ENCODE measurements at regions not wholly inside any gene's neighbourhood (a gene's known extent, or its start where the extent isn't known, plus 50 kb on each side); places are given as distances from the start of the nearest gene placed in this dataset.
A peak's percentile ranks its signal among the peaks of the same experiment; 100 is the strongest.

DNA sequence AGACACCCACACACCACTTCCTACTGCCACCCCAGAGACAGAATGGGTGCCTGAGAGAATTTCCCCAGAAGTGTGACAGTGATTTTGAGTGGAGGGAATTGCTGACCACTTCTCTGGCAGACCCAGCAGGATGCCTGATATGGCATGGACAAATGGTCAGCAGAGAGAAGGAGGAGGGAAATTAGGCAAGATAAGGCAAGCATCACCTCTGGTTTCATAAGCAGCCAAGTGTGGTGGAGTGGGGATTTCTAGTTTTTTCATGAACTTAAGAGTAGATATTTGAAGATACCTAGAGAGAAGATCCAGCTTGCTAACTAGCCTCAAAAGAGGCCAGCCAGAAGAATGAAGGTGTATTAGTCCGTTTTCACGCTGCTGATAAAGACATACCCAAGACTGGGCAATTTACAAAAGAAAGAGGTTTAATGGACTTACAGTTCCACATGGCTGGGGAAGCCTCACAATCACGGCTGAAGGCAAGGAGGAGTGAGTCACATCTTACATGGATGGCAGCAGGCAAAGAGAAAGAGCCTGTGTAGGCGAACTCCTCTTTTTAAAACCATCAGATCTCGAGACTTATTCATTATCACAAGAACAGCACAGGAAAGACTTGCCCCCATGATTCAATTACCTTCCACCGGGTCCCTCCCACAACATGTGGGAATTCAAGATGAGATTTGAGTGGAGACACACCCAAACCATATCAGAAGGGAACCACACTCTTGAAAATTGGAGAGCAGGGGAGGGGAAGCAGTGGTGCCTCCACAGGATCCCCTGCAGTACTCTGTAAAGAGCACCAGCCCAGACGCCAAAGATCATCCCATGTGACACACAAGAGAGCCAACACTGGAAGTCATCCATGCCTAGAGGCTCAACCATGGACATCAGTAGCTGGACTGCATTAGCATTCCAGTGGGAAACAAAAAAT lies 64.2 kb downstream of the RBM43 start:
- no peak for DNase-seq

- DNase-seq: no peak
Measured at GRCh38 chr2:151193576-151193975, 68.1 kb downstream of the RBM43 start.

- DNase-seq: no peak
Measured at GRCh38 chr2:151192681-151193080, 69.0 kb downstream of the RBM43 start.

DNA sequence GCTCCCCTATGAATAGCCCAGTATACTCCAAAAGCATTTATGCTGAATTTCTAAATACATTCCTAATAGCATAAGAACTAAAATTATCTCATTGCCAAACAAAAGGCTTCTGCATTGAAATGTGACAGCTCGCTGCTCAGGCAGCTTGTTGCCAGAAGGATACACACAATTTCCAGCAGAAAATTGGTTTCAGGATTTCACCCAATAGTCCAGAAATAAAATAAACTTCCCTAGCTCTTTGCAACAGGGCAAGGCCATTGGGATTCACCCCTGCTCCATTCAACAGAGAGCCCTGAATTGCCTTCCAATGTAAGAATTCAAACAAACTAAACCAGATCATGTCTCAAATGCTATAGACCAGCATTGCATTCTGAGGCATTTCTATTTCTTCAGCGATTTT lies 70.7 kb downstream of the RBM43 start:
- no peak for DNase-seq

DNA sequence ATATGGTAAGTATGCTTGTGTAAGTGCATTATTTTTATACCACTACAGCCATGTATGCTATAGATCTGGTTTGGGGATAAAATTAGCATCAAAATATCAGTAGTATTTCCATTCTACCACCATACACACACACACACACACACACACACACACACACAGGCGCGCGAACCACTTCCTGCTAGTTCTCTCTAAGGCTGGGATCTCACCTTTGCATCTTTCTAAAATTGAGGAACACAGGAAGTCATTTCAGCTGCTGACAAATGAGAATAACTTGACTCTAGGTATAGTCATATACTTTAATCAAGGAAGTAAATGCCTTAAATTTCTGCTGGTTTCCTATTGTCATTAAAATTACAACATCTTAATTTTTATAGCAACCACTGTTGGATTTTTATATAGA lies 72.5 kb downstream of the RBM43 start:
- DNase-seq: peak in 1 of 2 donors; percentile 32

DNA sequence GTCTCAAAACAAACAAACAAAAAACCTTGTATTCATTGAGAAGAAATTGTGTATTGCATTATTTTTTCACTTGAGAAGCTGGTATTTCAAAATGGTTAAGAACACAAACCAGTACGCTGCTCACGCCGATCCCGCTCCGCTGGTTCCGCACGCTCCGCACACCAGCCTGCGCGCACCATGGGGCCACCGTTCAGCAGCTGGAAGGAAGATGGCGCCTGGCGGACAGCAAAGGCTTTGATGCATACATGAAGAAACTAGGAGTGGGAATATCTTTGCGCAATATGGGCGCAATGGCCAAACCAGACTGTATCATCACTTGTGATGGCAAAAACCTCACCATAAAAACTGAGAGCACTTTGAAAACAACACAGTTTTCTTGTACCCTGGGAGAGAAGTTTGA lies 75.7 kb downstream of the RBM43 start:
- DNase-seq: no peak

DNA sequence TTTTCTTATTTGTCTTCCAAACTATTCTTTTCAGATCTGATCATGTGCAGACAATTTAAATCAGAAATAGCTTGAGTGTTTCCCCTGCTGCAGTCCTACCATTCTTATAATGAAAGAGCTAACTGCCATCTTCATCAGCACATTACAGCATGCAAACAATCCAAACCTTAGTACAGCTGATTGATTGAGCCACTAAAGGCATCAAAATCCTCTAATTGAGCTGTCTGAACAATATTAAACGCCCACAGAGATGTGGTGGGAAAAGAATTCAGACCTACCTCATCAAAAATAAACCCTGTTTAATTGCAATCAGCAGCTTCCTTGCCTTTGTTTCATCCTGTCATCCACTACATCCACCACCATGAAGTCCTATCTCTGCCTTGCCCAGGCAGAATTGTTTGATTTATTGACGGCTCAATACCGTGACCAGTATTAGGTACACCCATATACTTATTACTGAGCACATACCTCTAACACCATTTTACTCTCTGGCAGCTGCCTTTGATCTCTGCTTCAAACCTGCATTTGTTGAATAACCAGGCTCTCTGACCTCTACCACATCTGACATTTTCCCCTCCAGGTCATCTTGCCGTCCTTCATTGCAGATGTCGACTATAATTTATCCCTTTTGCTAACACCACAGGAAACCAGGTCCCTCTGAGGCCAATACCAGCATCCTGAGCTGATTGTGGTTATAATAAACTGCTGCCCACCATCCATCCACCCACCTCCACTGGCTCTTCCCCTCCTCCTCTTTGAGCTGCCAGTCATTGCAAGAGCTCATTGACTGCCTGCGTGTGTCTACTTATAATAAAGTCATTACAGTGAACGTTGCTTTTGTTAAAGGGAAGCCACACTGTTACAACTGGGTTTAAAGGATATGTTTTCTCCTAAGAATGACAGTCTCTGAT lies 78.5 kb downstream of the RBM43 start:
- no peak for DNase-seq

DNA sequence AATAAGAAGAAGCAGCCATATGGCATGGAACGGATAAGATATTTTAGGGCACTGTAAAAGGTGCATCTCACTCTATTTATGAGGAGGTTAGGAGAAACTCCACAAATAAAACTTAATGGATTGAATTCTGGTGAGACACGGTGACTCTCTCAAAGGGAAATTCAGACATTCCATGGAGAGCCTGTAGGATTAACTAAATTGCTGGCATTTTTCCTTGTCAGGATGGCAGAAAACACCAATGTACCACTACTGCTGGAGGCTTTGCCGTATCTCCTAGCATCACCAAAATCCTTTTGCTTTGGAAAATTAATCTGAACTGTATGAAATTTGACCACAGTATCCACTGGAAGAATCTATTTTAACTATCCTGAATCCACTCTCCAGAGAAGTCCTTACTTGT lies 79.3 kb downstream of the RBM43 start:
- no peak for DNase-seq

DNA sequence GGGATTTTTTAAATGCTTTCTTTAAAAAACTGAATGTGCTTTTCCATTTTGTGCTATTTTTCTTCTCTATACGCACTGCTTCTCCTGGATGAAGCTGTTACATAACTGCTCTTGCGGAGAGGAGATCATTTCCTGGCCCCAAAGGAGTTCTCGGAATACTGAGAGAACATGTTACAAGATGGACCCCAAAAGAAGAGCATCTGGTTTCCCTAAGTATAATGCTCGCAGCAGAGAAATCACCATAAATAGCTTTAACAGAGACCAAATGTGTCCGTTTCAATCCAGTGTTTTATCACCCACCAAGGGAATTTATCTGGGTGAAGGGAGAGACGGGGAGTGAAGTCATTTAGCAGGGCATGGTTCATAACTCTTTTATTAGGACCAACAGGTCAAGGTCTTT lies 80.1 kb downstream of the RBM43 start:
- no peak for DNase-seq

DNA sequence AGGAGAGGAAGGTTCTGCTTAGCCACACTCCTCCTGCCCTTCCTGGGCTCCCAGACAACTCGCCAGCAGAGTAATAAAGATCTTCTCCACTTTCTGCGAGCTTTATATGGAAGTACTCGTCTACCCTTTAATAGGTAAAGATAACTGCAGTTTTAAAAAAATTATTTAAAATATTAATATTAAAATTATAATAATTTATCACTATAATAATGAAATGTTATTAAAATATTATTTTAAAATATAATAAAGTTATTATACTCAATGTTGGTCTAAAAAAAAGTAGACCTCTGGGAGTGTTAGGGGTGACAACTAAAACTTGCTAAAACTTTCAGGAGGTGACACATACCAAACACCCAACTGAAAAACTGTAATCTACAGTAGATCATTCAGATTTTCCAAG lies 81.5 kb downstream of the RBM43 start:
- DNase-seq: no peak

- no peak for DNase-seq
Measured at GRCh38 chr2:151178207-151178606, 83.5 kb downstream of the RBM43 start.

DNA sequence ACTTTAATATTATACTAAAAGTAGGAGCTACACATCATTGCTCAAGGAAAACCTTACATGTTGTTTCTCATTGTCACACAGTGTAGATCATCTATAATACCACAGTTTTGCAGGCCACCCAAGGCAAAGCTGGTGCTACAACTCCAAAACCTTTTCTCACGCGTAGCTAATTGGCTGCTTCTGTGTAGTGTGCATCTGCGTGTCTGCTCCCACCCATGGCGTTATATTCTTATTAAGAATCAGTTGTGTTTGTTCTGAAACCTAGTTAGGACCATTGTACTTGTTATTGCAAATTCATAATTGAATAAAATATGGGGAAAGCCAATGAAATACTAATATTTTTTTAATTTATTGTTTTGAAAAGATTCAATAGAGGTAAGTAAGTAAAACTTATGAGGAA lies 83.9 kb downstream of the RBM43 start:
- DNase-seq: no peak

DNA sequence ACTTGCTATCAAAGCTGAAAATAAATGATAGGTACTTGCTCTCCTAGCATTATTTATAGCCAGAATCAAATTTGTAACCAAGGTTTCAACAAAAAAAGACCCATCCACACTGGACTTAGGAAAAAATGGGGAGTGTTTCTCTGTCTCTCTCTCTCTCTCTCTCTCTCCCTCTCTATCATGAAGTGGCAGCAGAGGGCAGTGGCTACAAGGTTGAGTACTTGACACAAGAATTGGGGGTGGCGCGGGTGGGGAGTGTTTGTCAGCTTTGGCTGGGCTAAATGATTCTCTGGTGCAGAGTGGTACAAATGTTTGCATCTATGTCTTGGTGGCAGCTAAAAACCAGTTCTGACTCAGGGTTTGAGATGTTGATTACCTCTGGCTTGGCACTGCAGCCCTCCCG lies 85.0 kb downstream of the RBM43 start:
- no peak for DNase-seq

DNA sequence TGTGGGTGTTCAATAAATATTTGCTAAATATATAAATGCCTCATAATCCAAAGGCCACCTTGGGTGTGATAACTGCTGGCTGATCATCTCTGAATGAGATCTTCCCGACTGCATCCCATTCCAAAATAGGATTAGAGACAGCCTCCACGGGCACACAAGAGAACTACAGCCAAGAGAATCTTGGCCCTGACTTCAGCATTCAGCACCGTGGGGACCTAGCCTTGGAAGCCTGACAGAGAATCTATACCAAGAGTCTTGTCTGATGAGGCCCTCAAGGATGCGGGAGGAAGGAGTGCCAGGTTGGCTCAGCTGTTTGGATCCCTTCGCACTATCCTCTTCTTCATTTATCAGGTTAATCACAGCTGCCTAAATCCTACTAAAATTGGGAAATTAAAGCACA lies 85.8 kb downstream of the RBM43 start:
- no peak for DNase-seq

GRCh38 chr2:151174127-151174526 lies 87.5 kb downstream of the RBM43 start:
- no peak for DNase-seq

DNA sequence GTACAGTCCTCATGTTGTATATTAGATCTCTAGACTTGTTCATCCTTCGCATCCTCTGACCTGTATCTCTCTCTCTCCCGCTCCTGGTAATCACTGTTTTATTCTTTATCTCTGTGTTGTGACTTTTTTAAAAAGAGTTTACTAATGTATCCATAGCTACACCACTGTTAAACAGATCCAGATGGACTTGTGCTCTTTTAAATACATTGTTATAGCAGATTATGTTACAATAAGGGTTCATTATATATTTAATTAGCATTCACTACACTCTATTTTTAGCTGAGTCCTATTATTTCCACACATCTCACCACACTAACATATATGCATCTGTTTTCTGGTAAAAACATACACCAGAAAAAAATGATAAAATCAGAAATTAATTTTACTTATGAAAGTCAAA lies 90.5 kb downstream of the RBM43 start:
- DNase-seq: no peak

- no peak for DNase-seq
Measured at GRCh38 chr2:151166410-151166809, 95.3 kb downstream of the RBM43 start.

DNA sequence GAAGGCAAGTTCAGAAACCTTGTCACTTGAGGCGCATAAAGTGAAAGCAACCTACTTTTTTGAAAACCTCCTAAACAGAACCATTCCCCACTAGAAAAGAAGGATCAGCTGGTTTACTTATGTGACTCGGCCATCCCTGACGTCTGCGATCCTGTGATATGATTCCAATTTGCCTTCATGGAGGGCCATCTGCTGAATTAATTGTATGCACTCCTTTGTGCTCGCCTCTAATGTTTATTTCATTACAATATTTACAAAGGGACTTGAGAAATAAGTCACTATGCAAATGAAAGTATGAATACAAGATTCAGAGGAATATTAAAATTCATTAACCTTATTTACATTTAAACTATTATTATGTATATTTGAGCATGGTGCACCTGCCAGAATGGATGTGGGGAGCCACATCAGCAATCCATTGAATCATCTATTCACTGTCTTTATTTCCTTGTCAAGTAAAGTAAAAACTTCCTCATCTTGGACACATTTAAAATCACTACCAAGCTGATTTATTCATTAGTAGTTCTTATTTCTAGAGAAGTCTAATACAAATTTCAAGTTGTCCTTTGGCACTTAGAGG lies 96.5 kb downstream of the RBM43 start:
- no peak for DNase-seq

DNA sequence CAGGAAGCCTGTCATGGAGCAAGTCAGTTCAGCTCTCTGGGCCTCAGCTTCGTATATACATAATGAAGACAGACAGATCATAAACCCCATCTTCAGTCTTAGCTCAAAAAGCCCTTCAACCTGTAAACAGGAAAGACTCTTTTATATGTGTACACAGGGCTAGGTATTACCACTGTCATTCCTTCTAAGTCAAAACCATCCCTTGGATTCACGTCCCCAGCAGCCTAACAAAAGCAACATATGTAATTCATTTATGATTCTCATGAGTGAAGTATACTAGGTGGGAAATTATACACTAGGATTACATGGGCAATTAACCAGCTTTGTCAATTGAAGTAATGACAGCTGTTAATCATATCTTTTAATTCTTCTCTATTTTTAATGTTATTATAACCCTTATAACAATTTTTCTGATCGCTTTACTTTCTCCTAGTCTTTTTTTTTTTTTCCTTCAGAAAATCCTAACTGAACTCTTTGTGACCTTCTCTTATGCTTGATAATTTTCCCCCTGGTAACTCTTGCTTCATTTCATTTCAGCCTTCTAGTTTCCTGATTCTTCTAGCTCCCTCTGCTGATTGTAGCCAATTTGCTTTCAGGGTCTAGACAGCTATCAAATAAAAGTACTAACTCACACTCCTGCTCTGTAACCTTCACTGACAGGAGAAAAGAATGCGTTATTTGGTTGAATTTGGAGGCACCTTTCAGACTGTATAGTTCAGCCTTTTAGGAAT lies 99.7 kb downstream of the RBM43 start:
- DNase-seq: no peak

GRCh38 chr2:151159109-151159662 lies 102.5 kb downstream of the RBM43 start:
- no peak for DNase-seq

DNA sequence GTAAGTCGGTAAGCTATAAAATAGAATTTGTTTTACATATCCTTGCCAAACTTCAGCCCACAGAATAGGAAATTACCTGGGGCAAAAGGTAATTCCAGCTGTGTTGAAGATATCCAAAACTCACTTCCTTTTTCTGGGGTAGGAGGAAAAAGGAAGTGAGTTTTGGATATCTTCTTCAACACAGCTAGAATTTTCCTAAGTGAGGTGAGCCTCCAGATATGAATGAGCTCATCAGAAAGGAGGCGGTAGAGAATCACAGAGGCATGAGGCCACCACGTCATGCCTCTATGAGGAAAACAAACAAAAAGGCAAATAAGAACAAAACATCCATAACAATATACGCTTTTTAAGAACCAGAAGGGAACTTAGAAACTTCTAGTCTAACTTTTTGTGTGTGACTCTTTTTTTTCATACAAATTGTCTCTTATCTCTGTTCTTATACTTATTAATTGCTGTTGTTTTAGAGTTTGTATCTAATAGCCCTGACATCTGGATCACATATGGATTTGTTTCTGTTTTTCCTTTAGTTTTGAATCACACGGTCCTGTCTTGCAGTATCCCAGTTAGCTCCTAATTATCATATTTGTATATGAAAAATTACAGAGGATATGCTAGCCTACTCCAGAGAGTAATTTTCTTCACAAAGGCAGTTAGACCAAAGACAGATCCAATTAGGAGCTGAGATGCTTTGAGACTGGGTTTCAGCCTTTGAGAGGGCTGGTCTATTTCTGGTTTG lies 104.5 kb downstream of the RBM43 start:
- no peak for DNase-seq

DNA sequence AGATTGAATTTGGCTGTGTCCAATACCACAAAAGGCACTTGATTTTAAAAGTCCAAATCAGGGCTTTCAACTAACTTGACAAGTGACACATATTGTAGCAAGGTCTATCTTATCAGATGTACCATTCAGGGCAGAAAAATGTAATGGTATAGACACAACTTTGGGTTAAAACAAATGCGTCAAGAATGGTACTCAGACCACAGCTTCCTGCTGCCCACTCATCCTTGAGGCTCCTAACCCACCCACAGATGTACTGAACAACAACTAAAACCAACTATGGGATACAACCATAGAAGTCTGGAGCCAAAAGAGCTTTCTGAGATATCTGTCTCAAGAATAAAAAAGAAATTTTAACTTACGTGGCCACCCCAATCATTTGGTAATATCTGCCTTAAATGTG lies 105.2 kb downstream of the RBM43 start:
- DNase-seq: no peak
